ENCODE measurements at regions not wholly inside any gene's neighbourhood (a gene's known extent, or its start where the extent isn't known, plus 50 kb on each side); places are given as distances from the start of the nearest gene placed in this dataset.

DNA sequence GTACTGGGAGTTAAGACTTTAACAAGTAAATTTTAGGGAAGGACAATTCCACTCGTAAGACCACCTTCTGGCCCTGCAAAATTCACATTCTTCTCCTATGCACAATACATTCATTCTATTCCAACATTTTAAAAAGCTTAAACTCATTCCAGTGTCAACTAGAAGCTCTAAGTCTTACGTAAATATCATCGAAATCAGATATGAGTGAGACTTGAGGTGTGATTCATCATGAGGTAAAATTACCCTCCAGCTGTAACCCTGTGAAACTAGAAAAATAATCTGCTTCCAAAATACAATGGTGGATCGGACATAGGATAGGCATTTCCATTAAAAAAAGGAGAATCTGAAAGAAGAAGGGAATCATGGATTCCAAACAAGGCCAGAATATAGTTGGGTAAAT is 370.3 kb downstream of the CDC14C start:
- no peak for DNase-seq (ENCODE audit: low read depth, low spot score)

GRCh38 chr7:49295146-49295545 is 370.8 kb downstream of the CDC14C start:
- Histone ChIP-seq H3K4me1 (ENCODE audit: insufficient read depth, insufficient read length) (no peaks in the 10 kb centered on the region), H3K9ac (ENCODE audit: insufficient read length, low read depth) (no peak overlapping the region), H3K9me3 (ENCODE audit: insufficient read depth, low read length) (0 out of 2 replicates have a peak, but pooled peaks cover 4% of the 10 kb centered on the region), H3K36me3 (ENCODE audit: insufficient read depth, insufficient read length, low read length) (no peaks in the 10 kb centered on the region), H3K27me3 (ENCODE audit: insufficient read depth, insufficient read length) (no peaks in the 10 kb centered on the region), H3K4me3 (ENCODE audit: insufficient read length, low read depth) (no peak overlapping the region)
- TF ChIP-seq YY1 (IDR thresholded peaks at IDR 0.05; ENCODE audit: insufficient read depth, insufficient read length), result no peak
- TF ChIP-seq ZNF274 (IDR thresholded peaks at IDR 0.05; ENCODE audit: low read depth, low read length), result no peak
- TF ChIP-seq SUZ12 (IDR thresholded peaks at IDR 0.05; ENCODE audit: extremely low read depth, insufficient read depth, insufficient read length), result no peak
- no peak for DNase-seq (ENCODE audit: low read depth, low spot score)

More for the DNA sequence above, 370.3 kb downstream of the CDC14C start:
- Histone ChIP-seq H3K27me3 (ENCODE audit: insufficient read depth, insufficient read length) (no peaks in the 10 kb centered on the region), H3K9ac (ENCODE audit: insufficient read length, low read depth) (no peak overlapping the region), H3K4me3 (ENCODE audit: insufficient read length, low read depth) (no peak overlapping the region), H3K4me1 (ENCODE audit: insufficient read depth, insufficient read length) (no peaks in the 10 kb centered on the region), H3K9me3 (ENCODE audit: insufficient read depth, low read length) (0 out of 2 replicates have a peak, but pooled peaks cover 4% of the 10 kb centered on the region), H3K36me3 (ENCODE audit: insufficient read depth, insufficient read length, low read length) (no peaks in the 10 kb centered on the region)
- TF ChIP-seq ZNF274 (IDR thresholded peaks at IDR 0.05; ENCODE audit: low read depth, low read length), result no peak
- TF ChIP-seq SUZ12 (IDR thresholded peaks at IDR 0.05; ENCODE audit: extremely low read depth, insufficient read depth, insufficient read length), result no peak
- TF ChIP-seq YY1 (IDR thresholded peaks at IDR 0.05; ENCODE audit: insufficient read depth, insufficient read length), result no peak

DNA sequence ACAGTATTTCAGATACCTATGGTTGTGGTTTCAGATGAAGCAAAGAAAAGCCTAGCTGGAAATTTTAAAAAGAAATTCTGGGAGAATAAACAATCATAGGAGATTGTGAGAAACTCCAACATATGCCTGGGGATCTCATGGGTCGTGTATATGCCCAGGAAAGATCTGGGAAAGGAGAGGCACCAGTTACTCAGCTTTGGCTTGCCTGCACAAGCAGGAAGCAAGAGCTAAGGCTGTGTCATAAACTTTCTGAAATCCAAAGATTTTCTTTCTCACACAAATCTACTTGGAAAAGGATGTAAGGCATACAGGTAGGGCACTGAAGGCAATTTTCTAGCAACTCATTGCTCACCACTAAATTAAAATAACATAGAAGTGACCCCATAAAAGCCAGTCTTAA is 373.6 kb downstream of the CDC14C start:
- H3K9me3 ChIP-seq (ENCODE audit: insufficient read depth, low read length), result 0 out of 2 replicates have a peak, but pooled peaks cover 4% of the 10 kb centered on the region
- DNase-seq (ENCODE audit: low read depth, low spot score), result no peak
- no peak overlapping the region for H3K9ac ChIP-seq (ENCODE audit: insufficient read length, low read depth)
- H3K4me1 ChIP-seq (ENCODE audit: insufficient read depth, insufficient read length), result no peaks in the 10 kb centered on the region
- no peak overlapping the region for H3K4me3 ChIP-seq (ENCODE audit: insufficient read length, low read depth)
- TF ChIP-seq ZNF274 (IDR thresholded peaks at IDR 0.05; ENCODE audit: low read depth, low read length) (no peak), YY1 (IDR thresholded peaks at IDR 0.05; ENCODE audit: insufficient read depth, insufficient read length) (no peak), SUZ12 (IDR thresholded peaks at IDR 0.05; ENCODE audit: extremely low read depth, insufficient read depth, insufficient read length) (no peak)
- no peaks in the 10 kb centered on the region for H3K36me3 ChIP-seq (ENCODE audit: insufficient read depth, insufficient read length, low read length)
- no peaks in the 10 kb centered on the region for H3K27me3 ChIP-seq (ENCODE audit: insufficient read depth, insufficient read length)

DNA sequence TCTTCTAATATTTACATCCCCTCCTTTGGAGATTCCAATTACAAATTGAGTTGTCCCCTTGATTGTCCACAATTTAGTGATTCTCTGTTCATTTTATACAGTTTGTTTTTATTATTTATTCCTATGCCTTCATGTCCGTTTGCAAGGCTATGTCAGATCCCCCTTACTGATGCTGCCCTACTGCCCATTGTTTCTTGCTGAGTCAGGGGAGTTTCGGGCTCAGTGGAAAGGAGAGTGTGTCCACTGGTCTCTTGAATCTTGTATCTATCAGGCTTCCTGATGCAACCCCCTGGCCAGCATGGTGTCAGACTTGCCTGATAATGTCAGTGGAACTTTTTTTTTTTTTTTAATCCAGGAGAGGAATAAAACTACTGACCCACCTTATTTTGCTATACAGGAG is 384.4 kb downstream of the CDC14C start:
- Histone ChIP-seq H3K4me1 (ENCODE audit: insufficient read depth, insufficient read length) (no peaks in the 10 kb centered on the region), H3K36me3 (ENCODE audit: insufficient read depth, insufficient read length, low read length) (no peaks in the 10 kb centered on the region), H3K9me3 (ENCODE audit: insufficient read depth, low read length) (no peaks in the 10 kb centered on the region), H3K4me3 (ENCODE audit: insufficient read length, low read depth) (no peak overlapping the region), H3K9ac (ENCODE audit: insufficient read length, low read depth) (no peak overlapping the region), H3K27me3 (ENCODE audit: insufficient read depth, insufficient read length) (no peaks in the 10 kb centered on the region)
- no peak for TF ChIP-seq SUZ12 (IDR thresholded peaks at IDR 0.05; ENCODE audit: extremely low read depth, insufficient read depth, insufficient read length)
- no peak for TF ChIP-seq YY1 (IDR thresholded peaks at IDR 0.05; ENCODE audit: insufficient read depth, insufficient read length)
- TF ChIP-seq ZNF274 (IDR thresholded peaks at IDR 0.05; ENCODE audit: low read depth, low read length), result no peak
- DNase-seq (ENCODE audit: low read depth, low spot score), result no peak

DNA sequence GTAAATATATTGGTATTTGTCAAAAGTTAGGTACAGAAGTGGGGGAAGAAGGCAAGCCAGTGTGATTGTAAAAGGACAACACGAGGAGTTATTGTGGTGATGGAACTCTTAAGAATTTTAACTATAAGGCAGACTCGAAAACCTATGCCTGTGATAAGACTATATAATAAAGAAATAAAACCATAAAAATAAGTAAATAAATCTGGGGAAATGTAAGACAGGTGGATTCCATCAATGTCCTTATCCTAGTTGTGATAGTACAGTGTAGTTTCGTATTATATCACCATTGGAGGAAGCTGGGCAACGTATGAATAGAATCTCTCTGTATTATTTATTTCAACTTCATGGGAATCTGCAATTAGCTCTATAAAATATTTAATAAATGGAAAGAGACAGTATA is 395.7 kb downstream of the CDC14C start:
- Histone ChIP-seq H3K36me3 (ENCODE audit: insufficient read depth, insufficient read length, low read length) (no peaks in the 10 kb centered on the region), H3K27me3 (ENCODE audit: insufficient read depth, insufficient read length) (no peaks in the 10 kb centered on the region)
- TF ChIP-seq ZNF274 (IDR thresholded peaks at IDR 0.05; ENCODE audit: low read depth, low read length), result no peak

DNA sequence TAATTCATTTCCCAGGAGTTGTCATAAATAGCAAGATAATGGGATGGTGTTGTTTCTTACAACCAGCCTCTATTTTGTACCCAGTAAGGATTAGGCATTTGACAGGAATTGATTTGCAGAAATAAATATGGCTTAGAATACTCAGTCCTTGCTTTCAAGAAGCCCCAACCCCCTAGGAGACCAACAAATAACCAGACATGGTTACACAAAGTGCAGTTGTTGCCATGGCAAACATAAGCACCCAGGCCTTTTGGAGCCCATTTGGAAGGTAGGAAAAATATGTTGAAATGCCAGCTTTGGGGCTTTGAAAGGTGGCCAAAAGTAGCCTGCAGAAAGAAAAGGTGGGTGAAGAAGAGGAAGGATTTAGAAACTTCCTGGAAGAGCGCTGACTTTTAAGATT is 397.5 kb downstream of the CDC14C start:
- H3K4me3 ChIP-seq (ENCODE audit: insufficient read length, low read depth), result no peak overlapping the region
- H3K36me3 ChIP-seq (ENCODE audit: insufficient read depth, insufficient read length, low read length), result no peaks in the 10 kb centered on the region
- TF ChIP-seq SUZ12 (IDR thresholded peaks at IDR 0.05; ENCODE audit: extremely low read depth, insufficient read depth, insufficient read length), result no peak
- no peak for TF ChIP-seq YY1 (IDR thresholded peaks at IDR 0.05; ENCODE audit: insufficient read depth, insufficient read length)
- TF ChIP-seq ZNF274 (IDR thresholded peaks at IDR 0.05; ENCODE audit: low read depth, low read length), result no peak
- no peaks in the 10 kb centered on the region for H3K4me1 ChIP-seq (ENCODE audit: insufficient read depth, insufficient read length)
- no peaks in the 10 kb centered on the region for H3K9me3 ChIP-seq (ENCODE audit: insufficient read depth, low read length)
- H3K9ac ChIP-seq (ENCODE audit: insufficient read length, low read depth), result no peak overlapping the region
- H3K27me3 ChIP-seq (ENCODE audit: insufficient read depth, insufficient read length), result no peaks in the 10 kb centered on the region
- DNase-seq (ENCODE audit: low read depth, low spot score), result no peak

More for the DNA sequence above, 395.7 kb downstream of the CDC14C start:
- no peak for DNase-seq (ENCODE audit: low read depth, low spot score)
- Histone ChIP-seq H3K4me1 (ENCODE audit: insufficient read depth, insufficient read length) (no peaks in the 10 kb centered on the region), H3K9ac (ENCODE audit: insufficient read length, low read depth) (no peak overlapping the region), H3K9me3 (ENCODE audit: insufficient read depth, low read length) (no peaks in the 10 kb centered on the region), H3K4me3 (ENCODE audit: insufficient read length, low read depth) (no peak overlapping the region)

- no peak overlapping the region for H3K9ac ChIP-seq (ENCODE audit: insufficient read length, low read depth)
- no peak for DNase-seq (ENCODE audit: low read depth, low spot score)
- H3K27me3 ChIP-seq (ENCODE audit: insufficient read depth, insufficient read length), result no peaks in the 10 kb centered on the region
- TF ChIP-seq YY1 (IDR thresholded peaks at IDR 0.05; ENCODE audit: insufficient read depth, insufficient read length), result no peak
- no peak for TF ChIP-seq SUZ12 (IDR thresholded peaks at IDR 0.05; ENCODE audit: extremely low read depth, insufficient read depth, insufficient read length)
- TF ChIP-seq ZNF274 (IDR thresholded peaks at IDR 0.05; ENCODE audit: low read depth, low read length), result no peak
- H3K36me3 ChIP-seq (ENCODE audit: insufficient read depth, insufficient read length, low read length), result no peaks in the 10 kb centered on the region
- H3K4me1 ChIP-seq (ENCODE audit: insufficient read depth, insufficient read length), result no peaks in the 10 kb centered on the region
- no peaks in the 10 kb centered on the region for H3K9me3 ChIP-seq (ENCODE audit: insufficient read depth, low read length)
- no peak overlapping the region for H3K4me3 ChIP-seq (ENCODE audit: insufficient read length, low read depth)
Measured at GRCh38 chr7:49322476-49322875, 398.1 kb downstream of the CDC14C start.

DNA sequence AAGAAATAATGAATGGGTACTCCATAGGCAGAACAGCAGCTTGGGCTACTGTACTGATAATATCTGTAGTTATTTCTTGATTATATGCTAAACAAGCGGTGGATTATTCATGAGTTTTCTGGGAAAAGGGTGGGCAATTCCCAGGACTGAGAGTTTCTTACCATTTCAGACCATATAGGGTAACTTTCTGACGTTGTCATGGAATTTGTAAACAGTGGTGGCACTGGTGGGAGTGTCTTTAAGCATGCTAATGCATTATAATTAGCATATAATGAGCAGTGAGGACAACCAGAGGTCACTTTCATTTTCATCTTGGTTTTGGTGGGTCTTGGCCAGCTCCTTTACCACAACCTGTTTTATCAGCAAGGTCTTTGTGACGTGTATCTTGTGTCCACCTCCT is 399.7 kb downstream of the CDC14C start:
- no peaks in the 10 kb centered on the region for H3K9me3 ChIP-seq (ENCODE audit: insufficient read depth, low read length)
- no peaks in the 10 kb centered on the region for H3K4me1 ChIP-seq (ENCODE audit: insufficient read depth, insufficient read length)
- H3K27me3 ChIP-seq (ENCODE audit: insufficient read depth, insufficient read length), result no peaks in the 10 kb centered on the region
- DNase-seq (ENCODE audit: low read depth, low spot score), result no peak
- H3K4me3 ChIP-seq (ENCODE audit: insufficient read length, low read depth), result no peak overlapping the region
- no peak overlapping the region for H3K9ac ChIP-seq (ENCODE audit: insufficient read length, low read depth)
- no peaks in the 10 kb centered on the region for H3K36me3 ChIP-seq (ENCODE audit: insufficient read depth, insufficient read length, low read length)
- TF ChIP-seq YY1 (IDR thresholded peaks at IDR 0.05; ENCODE audit: insufficient read depth, insufficient read length) (no peak), ZNF274 (IDR thresholded peaks at IDR 0.05; ENCODE audit: low read depth, low read length) (no peak), SUZ12 (IDR thresholded peaks at IDR 0.05; ENCODE audit: extremely low read depth, insufficient read depth, insufficient read length) (no peak)
